Chondrocyte (in vitro differentiated cells): ENCODE measurements at regions not wholly inside any gene's neighbourhood (a gene's known extent, or its start where the extent isn't known, plus 50 kb on each side); places are given as distances from the start of the nearest gene placed in this dataset.
A peak's percentile ranks its signal among the peaks of the same experiment; 100 is the strongest.

Experiments used
- DNase-seq: peaks from one replicate; pipeline ENCODE4 v3.0.0; 2021; ENCODE audit warnings: mixed read lengths, low spot score
- H3K27ac Mint-ChIP-seq: one replicate; pipeline ENCODE4 v1.8.0; 2021; ENCODE audit warnings: mild to moderate bottlenecking, moderate library complexity, mixed read lengths; ENCODE audit not compliant: unreplicated experiment
- H3K27me3 Mint-ChIP-seq: 2 replicates; pipeline ENCODE4 v1.8.0; 2021; ENCODE audit warnings: low read depth, mixed read lengths
- H3K36me3 Mint-ChIP-seq: 2 replicates; pipeline ENCODE4 v1.8.0; 2021; ENCODE audit warnings: low read depth, mixed read lengths
- H3K4me1 Mint-ChIP-seq: 2 replicates; pipeline ENCODE4 v1.8.0; 2021; ENCODE audit warnings: low read depth, mild to moderate bottlenecking, mixed read lengths
- H3K4me3 Mint-ChIP-seq: one replicate; pipeline ENCODE4 v1.8.0; 2021; ENCODE audit warnings: mild to moderate bottlenecking, moderate library complexity, mixed read lengths; ENCODE audit not compliant: unreplicated experiment
- H3K9me3 Mint-ChIP-seq: 2 replicates; pipeline ENCODE4 v1.8.0; 2021; ENCODE audit warnings: low read depth, mixed read lengths
- TF ChIP-seq, protein P1 (sequence below): fragments of 200-600 bp; sonication (generic); IDR thresholded peaks from 2 replicates; pipeline ENCODE4 v1.5.0; 2021; ENCODE audit warnings: antibody characterized with exemption, mild to moderate bottlenecking, moderate library complexity

DNA sequence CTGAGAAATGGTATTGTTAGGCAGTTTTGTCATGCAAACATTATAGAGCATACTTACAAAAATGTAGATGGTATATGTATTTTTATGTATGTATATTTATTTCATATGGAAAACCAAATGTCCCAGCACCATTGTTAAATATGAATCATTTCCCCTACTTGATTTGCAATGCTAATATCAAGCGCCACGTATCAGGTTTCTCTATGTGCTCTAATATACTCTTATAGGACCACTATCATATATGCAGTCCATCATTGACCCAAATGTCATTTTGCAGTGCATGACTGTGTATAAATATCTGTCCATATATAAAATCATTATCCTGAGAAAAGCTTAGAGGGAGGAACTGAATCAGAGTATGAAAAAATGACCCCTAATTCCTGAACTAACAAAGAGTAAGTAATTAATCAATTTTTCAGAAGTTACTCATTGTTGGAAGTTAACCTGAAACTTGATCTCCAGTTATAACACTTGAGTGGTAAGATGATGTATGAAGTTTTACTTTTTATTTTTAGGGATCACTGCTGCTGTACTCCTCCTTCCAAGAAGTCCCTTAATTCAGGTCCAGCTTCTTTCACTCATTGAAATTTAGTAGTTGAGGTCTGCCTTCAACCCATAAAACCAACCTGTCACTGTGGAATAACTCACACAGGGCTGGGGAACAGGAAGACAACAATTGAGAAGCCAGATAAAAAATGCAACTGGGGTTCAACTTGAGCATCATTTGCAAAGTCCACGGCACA lies 134.8 kb upstream of the LDB2 start:
- Mint-ChIP-seq H3K27me3 (no peaks in the 10 kb centered on the region), H3K4me1 (peaks cover 9% of the 10 kb centered on the region), H3K4me3 (no peak overlapping the region), H3K36me3 (peaks cover 1% of the 10 kb centered on the region), H3K9me3 (peaks cover 5% of the 10 kb centered on the region), H3K27ac (no peak overlapping the region)
- DNase-seq: no peak
- TF ChIP-seq, protein P1, sequence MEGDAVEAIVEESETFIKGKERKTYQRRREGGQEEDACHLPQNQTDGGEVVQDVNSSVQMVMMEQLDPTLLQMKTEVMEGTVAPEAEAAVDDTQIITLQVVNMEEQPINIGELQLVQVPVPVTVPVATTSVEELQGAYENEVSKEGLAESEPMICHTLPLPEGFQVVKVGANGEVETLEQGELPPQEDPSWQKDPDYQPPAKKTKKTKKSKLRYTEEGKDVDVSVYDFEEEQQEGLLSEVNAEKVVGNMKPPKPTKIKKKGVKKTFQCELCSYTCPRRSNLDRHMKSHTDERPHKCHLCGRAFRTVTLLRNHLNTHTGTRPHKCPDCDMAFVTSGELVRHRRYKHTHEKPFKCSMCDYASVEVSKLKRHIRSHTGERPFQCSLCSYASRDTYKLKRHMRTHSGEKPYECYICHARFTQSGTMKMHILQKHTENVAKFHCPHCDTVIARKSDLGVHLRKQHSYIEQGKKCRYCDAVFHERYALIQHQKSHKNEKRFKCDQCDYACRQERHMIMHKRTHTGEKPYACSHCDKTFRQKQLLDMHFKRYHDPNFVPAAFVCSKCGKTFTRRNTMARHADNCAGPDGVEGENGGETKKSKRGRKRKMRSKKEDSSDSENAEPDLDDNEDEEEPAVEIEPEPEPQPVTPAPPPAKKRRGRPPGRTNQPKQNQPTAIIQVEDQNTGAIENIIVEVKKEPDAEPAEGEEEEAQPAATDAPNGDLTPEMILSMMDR: no peak

DNA sequence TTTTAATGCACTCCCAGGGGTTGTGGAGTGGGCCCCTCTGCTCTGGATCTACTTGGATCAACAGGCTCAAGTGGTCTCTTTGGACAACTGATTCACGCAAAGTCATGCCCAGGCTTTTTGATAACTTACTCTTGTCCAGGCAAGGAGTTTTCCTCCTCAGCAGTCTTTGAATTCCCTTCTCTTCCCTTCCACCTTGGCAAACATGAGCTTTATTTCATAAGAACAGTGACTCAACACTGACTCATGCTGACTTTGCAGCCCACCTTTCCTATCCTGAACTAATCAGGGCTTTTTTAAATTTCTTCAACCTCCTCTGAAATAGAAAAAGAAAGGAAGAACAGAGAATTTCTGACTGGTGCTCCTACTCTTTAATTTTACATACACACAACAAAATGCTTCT lies 132.1 kb upstream of the LDB2 start:
- no peak for DNase-seq
- Mint-ChIP-seq H3K9me3 (peaks cover 11% of the 10 kb centered on the region), H3K36me3 (peaks cover 4% of the 10 kb centered on the region), H3K4me1 (peaks cover 21% of the 10 kb centered on the region), H3K27ac (peak overlapping the region; percentile 50), H3K4me3 (no peak overlapping the region), H3K27me3 (no peaks in the 10 kb centered on the region)
- TF ChIP-seq, protein P1: no peak

DNA sequence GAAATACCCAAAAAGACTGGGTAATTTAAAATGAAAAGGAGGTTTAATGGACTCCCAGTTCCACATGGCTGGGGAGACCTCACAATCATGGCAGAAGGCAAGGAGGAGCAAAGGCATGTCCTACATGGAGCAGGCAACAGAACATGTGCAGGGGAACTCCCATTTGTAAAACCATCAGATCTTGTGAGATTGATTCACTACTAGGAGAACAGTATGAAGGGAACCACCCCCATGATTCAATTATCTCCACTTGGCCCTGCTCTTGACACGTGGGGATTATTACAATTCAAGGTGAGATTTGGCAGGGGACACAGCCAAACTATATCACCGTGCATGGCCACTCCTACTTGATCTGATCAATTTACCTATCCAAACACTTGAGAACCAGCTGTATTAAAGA lies 131.5 kb upstream of the LDB2 start:
- Mint-ChIP-seq H3K36me3 (peaks cover 4% of the 10 kb centered on the region), H3K4me1 (peaks cover 21% of the 10 kb centered on the region)
- DNase-seq: no peak

DNA sequence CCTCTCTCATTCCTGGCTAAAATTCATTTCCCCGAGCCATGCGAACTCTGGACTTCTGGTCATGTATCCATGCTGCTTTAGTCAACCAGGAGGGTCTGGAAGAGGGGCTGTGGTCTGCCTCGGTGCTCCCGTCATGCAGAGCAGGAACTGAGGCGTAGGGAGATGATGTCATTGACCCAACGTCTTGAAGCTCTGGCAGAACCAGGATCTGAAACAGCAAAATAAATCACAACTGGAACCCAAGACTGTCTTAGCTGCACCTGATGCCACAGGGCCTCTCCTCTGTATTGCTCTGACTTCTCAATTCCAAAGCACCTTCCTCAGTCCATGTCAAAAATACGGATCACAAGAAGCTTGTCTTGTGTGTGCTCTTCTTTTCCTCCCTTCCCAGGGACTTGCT lies 131.0 kb upstream of the LDB2 start:
- Mint-ChIP-seq H3K27ac (no peak overlapping the region), H3K4me3 (no peak overlapping the region), H3K4me1 (peaks cover 21% of the 10 kb centered on the region), H3K9me3 (peaks cover 5% of the 10 kb centered on the region), H3K36me3 (peaks cover 4% of the 10 kb centered on the region), H3K27me3 (no peaks in the 10 kb centered on the region)
- TF ChIP-seq, protein P1: no peak
- no peak for DNase-seq

More for the DNA sequence above, 131.5 kb upstream of the LDB2 start:
- Mint-ChIP-seq H3K27me3 (no peaks in the 10 kb centered on the region), H3K4me3 (no peak overlapping the region), H3K9me3 (peaks cover 7% of the 10 kb centered on the region), H3K27ac (no peak overlapping the region)
- TF ChIP-seq, protein P1: no peak

DNA sequence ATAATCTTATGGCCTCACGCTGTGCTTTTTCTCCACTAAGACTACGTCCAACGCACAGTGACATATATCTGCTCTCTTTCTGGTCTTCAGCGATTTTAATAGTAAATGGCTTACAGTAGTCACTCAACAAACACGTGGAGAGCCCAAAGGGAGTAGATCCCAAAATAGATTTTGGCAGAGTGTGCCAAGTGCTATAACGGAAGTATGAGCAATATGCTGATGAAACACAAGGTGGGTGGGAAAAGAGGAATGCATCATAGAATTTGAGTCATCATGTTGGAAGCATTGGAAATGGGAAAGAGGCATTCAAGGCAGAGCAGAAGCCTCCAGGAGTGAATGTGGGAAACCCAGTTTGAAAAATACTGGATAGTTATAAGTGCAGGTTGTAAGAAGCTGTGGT lies 129.1 kb upstream of the LDB2 start:
- DNase-seq: no peak
- Mint-ChIP-seq H3K36me3 (peaks cover 4% of the 10 kb centered on the region), H3K4me1 (peaks cover 21% of the 10 kb centered on the region), H3K27me3 (no peaks in the 10 kb centered on the region), H3K4me3 (no peak overlapping the region), H3K27ac (peak overlapping the region; percentile 80), H3K9me3 (peaks cover 5% of the 10 kb centered on the region)
- TF ChIP-seq, protein P1: no peak
